ENCODE measurements at regions not wholly inside any gene's neighbourhood (a gene's known extent, or its start where the extent isn't known, plus 50 kb on each side); places are given as distances from the start of the nearest gene placed in this dataset.

DNA sequence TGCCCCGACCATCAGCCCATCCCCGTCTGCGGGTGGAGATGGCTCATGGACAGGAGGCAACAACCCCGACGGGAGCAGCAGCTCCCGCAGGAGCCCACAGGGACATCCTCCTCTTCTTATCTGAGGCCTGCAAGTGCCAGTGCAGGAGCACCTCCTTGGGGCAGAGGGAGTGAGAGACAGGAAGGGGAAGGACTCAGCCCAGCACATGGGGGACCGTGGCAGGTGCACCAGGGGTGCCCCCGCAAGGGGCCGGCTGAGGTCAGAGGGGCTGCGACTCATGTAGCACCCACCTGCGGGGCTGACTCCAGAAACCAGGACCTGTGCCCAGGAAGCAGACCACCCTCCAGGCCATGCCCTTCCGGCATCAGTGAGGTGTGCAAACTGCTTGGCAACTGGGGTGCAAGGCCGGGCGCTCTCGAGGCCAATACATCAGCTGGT, 259.8 kb upstream of the ADAMTS16 start:
- no peak overlapping the region for H3K27ac ChIP-seq (replicated peaks)
- TF ChIP-seq CTCF (IDR thresholded peaks at IDR 0.05; ENCODE audit: insufficient read depth, low read length) (no peak), POLR2AphosphoS5 (IDR thresholded peaks at IDR 0.05; ENCODE audit: low read depth) (no peak), GABPA (IDR thresholded peaks at IDR 0.05; ENCODE audit: low read depth) (no peak)
- DNase-seq (ENCODE audit: low read depth in 1 of 2, low spot score in 1 of 2): no peak
- no peak overlapping the region for H3K4me3 ChIP-seq (replicated peaks; ENCODE audit: insufficient read depth, low read length)
- H3K27me3 ChIP-seq (ENCODE audit: insufficient read depth, poor library complexity, severe bottlenecking): no peaks in the 10 kb centered on the region

DNA sequence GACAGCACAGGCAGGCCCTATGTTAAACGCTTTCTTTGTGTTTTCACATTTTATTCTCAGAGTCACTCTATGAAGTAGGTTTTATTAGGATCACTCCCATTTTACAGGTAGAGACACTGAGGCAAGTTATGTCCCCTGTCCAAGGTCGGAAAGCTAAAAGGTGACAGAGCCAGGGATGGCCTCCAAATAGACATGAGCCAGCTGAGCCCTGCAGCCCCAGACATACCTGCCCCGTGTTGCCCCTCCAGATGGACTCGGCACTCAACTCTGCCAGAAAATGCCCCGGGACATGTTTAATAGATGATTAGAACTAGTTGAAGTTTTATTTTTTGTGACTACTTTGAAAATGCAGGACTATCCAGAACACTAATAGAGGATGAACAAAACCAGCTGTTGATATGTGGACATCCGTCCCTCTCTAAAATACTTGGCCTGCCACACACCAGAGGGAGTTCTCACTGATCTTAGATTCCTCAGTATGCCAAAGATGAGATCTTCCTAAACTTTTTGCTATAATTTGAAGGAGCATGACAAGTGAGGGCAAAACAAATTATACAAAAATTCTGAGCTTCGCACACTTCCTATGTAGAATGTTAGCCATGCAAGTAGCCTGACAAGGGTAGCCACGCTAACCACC, 258.6 kb upstream of the ADAMTS16 start:
- TF ChIP-seq CTCF (IDR thresholded peaks at IDR 0.05; ENCODE audit: insufficient read depth, low read length) (no peak), GABPA (IDR thresholded peaks at IDR 0.05; ENCODE audit: low read depth) (no peak), POLR2AphosphoS5 (IDR thresholded peaks at IDR 0.05; ENCODE audit: low read depth) (no peak), SPI1 (IDR thresholded peaks at IDR 0.05; ENCODE audit: borderline replicate concordance, low read depth) (no peak)
- TF ChIP-seq, protein P1, sequence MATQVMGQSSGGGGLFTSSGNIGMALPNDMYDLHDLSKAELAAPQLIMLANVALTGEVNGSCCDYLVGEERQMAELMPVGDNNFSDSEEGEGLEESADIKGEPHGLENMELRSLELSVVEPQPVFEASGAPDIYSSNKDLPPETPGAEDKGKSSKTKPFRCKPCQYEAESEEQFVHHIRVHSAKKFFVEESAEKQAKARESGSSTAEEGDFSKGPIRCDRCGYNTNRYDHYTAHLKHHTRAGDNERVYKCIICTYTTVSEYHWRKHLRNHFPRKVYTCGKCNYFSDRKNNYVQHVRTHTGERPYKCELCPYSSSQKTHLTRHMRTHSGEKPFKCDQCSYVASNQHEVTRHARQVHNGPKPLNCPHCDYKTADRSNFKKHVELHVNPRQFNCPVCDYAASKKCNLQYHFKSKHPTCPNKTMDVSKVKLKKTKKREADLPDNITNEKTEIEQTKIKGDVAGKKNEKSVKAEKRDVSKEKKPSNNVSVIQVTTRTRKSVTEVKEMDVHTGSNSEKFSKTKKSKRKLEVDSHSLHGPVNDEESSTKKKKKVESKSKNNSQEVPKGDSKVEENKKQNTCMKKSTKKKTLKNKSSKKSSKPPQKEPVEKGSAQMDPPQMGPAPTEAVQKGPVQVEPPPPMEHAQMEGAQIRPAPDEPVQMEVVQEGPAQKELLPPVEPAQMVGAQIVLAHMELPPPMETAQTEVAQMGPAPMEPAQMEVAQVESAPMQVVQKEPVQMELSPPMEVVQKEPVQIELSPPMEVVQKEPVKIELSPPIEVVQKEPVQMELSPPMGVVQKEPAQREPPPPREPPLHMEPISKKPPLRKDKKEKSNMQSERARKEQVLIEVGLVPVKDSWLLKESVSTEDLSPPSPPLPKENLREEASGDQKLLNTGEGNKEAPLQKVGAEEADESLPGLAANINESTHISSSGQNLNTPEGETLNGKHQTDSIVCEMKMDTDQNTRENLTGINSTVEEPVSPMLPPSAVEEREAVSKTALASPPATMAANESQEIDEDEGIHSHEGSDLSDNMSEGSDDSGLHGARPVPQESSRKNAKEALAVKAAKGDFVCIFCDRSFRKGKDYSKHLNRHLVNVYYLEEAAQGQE (IDR thresholded peaks at IDR 0.05; ENCODE audit: insufficient replicate concordance, low read depth): no peak
- no peaks in the 10 kb centered on the region for H3K27me3 ChIP-seq (ENCODE audit: insufficient read depth, poor library complexity, severe bottlenecking)

GRCh38 chr5:4882186-4882585, 257.9 kb upstream of the ADAMTS16 start:
- no peak overlapping the region for H3K4me3 ChIP-seq (replicated peaks; ENCODE audit: insufficient read depth, low read length)
- TF ChIP-seq GABPA (IDR thresholded peaks at IDR 0.05; ENCODE audit: low read depth) (no peak), SPI1 (IDR thresholded peaks at IDR 0.05; ENCODE audit: borderline replicate concordance, low read depth) (no peak), POLR2AphosphoS5 (IDR thresholded peaks at IDR 0.05; ENCODE audit: low read depth) (no peak), CTCF (IDR thresholded peaks at IDR 0.05; ENCODE audit: insufficient read depth, low read length) (no peak)
- TF ChIP-seq, protein P1 (IDR thresholded peaks at IDR 0.05; ENCODE audit: insufficient replicate concordance, low read depth): no peak
- no peak overlapping the region for H3K27ac ChIP-seq (replicated peaks)
- H3K27me3 ChIP-seq (ENCODE audit: insufficient read depth, poor library complexity, severe bottlenecking): no peaks in the 10 kb centered on the region
- DNase-seq (ENCODE audit: low read depth in 1 of 2, low spot score in 1 of 2): no peak

More for the DNA sequence above, 258.6 kb upstream of the ADAMTS16 start:
- no peak overlapping the region for H3K4me3 ChIP-seq (replicated peaks; ENCODE audit: insufficient read depth, low read length)
- no peak for DNase-seq (ENCODE audit: low read depth in 1 of 2, low spot score in 1 of 2)
- no peak overlapping the region for H3K27ac ChIP-seq (replicated peaks)

GRCh38 chr5:4883360-4883759, 256.8 kb upstream of the ADAMTS16 start:
- H3K4me3 ChIP-seq (replicated peaks; ENCODE audit: insufficient read depth, low read length): no peak overlapping the region
- no peaks in the 10 kb centered on the region for H3K27me3 ChIP-seq (ENCODE audit: insufficient read depth, poor library complexity, severe bottlenecking)
- no peak for TF ChIP-seq CTCF (IDR thresholded peaks at IDR 0.05; ENCODE audit: insufficient read depth, low read length)
- no peak for DNase-seq (ENCODE audit: low read depth in 1 of 2, low spot score in 1 of 2)
- H3K27ac ChIP-seq (replicated peaks): no peak overlapping the region
